ENCODE measurements at regions not wholly inside any gene's neighbourhood (a gene's known extent, or its start where the extent isn't known, plus 50 kb on each side); places are given as distances from the start of the nearest gene placed in this dataset.

DNA sequence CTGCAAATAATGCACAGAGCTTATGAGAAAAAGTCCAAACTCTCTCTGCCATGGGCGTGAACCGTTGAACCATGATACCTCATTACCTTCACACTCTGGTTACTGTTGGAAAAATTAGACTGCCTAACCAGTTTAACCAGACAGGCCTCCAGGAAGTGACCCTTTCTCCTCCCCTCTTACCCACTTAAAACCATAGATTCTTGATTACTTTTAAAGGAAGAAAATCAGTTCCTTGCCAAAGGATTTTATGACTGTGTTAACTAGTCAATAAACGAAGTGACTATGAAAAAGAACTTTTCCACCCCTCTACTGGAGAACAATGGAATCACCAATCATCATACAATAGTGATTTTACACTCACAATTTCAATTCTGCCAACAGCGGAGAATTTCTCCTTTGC lies 254.0 kb upstream of the ATP2B1 start:
- Histone ChIP-seq H3K4me1 (no peaks in the 10 kb centered on the region), H3K36me3 (no peaks in the 10 kb centered on the region), H3K4me3 (no peak overlapping the region), H3K27me3 (no peaks in the 10 kb centered on the region), H3K27ac (no peak overlapping the region), H3K9me3 (no peaks in the 10 kb centered on the region)
- DNase-seq (ENCODE audit: low spot score), result no peak
- TF ChIP-seq, protein P1, sequence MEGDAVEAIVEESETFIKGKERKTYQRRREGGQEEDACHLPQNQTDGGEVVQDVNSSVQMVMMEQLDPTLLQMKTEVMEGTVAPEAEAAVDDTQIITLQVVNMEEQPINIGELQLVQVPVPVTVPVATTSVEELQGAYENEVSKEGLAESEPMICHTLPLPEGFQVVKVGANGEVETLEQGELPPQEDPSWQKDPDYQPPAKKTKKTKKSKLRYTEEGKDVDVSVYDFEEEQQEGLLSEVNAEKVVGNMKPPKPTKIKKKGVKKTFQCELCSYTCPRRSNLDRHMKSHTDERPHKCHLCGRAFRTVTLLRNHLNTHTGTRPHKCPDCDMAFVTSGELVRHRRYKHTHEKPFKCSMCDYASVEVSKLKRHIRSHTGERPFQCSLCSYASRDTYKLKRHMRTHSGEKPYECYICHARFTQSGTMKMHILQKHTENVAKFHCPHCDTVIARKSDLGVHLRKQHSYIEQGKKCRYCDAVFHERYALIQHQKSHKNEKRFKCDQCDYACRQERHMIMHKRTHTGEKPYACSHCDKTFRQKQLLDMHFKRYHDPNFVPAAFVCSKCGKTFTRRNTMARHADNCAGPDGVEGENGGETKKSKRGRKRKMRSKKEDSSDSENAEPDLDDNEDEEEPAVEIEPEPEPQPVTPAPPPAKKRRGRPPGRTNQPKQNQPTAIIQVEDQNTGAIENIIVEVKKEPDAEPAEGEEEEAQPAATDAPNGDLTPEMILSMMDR (IDR thresholded peaks at IDR 0.05), result peak in 1 of 2 donors; percentile 24

DNA sequence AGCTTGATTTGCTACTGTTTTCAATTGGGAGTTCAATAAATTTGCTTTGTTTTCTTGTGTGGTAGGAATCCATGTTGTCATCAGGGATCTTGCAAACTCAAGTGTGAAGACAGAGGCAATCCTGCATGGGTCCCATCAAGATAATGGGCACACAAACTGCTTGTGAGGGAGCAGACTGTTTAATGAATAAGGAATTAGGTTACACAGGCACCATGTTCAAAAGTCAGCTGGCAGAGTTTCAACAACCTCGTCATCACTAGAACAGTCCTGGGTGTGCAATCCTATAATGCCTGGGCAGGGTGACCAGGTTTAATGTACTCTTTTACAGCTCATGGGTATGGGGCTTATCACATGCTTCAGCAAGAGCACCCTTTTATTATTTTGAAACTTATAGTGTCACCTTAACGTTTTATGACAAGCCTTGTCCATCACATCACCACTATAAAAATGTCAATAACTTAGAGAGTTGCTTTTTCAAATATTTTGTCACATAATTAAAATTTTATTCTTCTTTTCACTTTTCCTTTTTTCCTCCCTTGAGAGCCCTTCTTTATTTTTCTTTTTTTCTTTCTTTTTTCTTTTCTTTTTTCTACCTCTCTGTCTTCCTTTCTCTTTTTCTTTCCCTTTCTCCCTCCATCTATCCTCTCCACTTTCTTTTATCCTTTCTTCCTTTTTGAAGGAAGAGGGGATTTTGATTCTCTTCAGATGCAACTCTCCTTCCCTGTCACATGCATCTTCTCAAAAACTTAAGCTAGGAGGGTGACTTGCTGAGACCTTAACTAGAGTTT lies 252.2 kb upstream of the ATP2B1 start:
- Histone ChIP-seq H3K4me1 (no peaks in the 10 kb centered on the region), H3K27me3 (no peaks in the 10 kb centered on the region), H3K4me3 (no peak overlapping the region), H3K36me3 (no peaks in the 10 kb centered on the region), H3K27ac (no peak overlapping the region), H3K9me3 (no peaks in the 10 kb centered on the region)
- TF ChIP-seq, protein P1 (IDR thresholded peaks at IDR 0.05), result no peak
- DNase-seq (ENCODE audit: low spot score), result no peak

DNA sequence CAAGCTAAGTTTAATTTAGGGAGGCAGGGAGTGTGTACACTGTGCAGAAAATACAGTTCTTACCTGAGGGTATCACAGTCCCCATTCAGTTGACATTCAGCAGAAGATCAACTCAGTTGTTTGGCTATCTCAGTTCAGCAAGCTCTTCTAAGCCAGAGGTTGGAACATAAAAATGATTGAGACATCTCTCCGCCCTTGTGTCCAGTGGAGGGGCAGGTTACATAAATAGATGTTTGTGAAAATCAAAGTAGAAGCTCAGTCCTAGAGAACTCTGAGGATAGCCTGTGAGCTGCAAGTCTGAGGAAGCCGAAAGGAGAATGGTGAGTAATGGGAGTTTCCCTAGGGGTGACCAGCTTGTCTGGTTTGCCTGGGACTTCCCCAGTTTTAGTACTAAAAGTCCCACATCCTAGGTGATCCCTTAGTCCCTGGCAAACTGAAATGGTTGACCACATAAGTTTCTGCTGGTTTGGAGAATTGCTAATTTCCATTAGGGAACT lies 251.4 kb upstream of the ATP2B1 start:
- no peak for DNase-seq (ENCODE audit: low spot score)
- Histone ChIP-seq H3K36me3 (no peaks in the 10 kb centered on the region), H3K9me3 (no peaks in the 10 kb centered on the region), H3K4me1 (no peaks in the 10 kb centered on the region), H3K27ac (no peak overlapping the region), H3K4me3 (no peak overlapping the region), H3K27me3 (no peaks in the 10 kb centered on the region)
- TF ChIP-seq, protein P1 (IDR thresholded peaks at IDR 0.05), result no peak

DNA sequence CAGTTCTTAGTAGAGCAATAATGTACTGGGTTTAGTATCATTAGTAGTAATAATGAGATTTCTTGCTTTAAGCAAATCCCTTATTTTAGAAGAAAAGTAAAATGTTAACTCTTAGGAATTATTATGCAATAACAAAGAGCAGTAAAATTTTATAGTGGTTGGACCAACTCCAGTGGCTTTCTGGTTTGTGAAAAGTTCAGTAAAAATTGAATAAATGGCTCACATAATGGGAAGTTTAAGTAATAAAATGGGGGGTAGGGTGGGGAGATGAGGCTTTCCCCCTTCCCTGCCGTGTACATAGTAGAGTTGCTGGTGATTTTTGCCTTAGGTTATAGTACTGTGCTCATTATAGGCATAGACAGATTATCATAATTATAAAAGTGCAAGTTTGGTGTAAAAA lies 250.5 kb upstream of the ATP2B1 start:
- H3K4me3 ChIP-seq, result no peak overlapping the region
- no peaks in the 10 kb centered on the region for H3K9me3 ChIP-seq
- no peak for DNase-seq (ENCODE audit: low spot score)
- no peaks in the 10 kb centered on the region for H3K4me1 ChIP-seq
- H3K27me3 ChIP-seq, result no peaks in the 10 kb centered on the region
- H3K36me3 ChIP-seq, result no peaks in the 10 kb centered on the region
- TF ChIP-seq, protein P1 (IDR thresholded peaks at IDR 0.05), result no peak
- no peak overlapping the region for H3K27ac ChIP-seq

DNA sequence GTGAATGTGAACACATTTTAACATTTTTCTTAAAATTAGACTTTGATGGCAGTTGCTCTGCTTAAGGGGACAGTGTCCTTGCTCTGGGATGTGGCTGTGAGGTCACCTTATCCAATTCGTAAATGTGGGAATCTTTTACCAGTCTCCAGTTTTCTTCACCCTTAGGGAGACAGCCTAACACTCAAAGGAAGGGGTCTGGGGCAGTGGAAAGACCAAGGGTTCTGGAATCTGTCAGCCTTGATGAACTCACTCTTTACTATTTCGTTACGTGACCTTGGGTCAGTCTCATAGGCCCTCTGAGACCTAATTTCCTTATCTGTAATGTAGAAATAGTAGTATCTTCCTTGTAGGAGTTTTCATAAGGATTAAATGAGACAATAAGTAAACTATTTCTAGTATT lies 245.6 kb upstream of the ATP2B1 start:
- TF ChIP-seq, protein P1 (IDR thresholded peaks at IDR 0.05), result no peak
- DNase-seq (ENCODE audit: low spot score), result no peak
- Histone ChIP-seq H3K9me3 (no peaks in the 10 kb centered on the region), H3K4me1 (peaks cover 0 to 11% of the 10 kb centered on the region in 2 donors), H3K36me3 (no peaks in the 10 kb centered on the region), H3K27me3 (no peaks in the 10 kb centered on the region), H3K27ac (no peak overlapping the region), H3K4me3 (no peak overlapping the region)

DNA sequence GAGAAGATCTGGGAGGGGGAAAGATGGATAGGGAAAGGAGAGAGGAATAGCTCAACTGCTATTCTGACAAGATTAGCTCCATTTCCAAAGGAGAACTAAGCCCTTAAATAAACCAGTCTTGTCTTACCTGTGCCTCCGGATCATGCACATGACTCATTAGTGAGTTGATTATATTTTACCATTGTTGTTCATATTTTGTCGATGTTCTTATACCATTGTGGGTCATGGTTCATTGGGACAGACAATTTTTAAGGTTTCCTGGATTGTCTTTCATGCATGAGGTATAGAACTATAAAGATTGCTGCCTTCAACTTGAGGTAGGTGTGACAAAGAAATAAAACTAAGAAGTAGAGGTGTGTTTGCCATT lies 243.0 kb upstream of the ATP2B1 start:
- Histone ChIP-seq H3K27me3 (no peaks in the 10 kb centered on the region), H3K4me3 (no peak overlapping the region), H3K36me3 (no peaks in the 10 kb centered on the region), H3K4me1 (peaks cover 0 to 27% of the 10 kb centered on the region in 2 donors), H3K27ac (no peak overlapping the region), H3K9me3 (no peaks in the 10 kb centered on the region)
- no peak for DNase-seq (ENCODE audit: low spot score)
- TF ChIP-seq, protein P1 (IDR thresholded peaks at IDR 0.05), result no peak

All from right atrium auricular region (tissue), 2 donors.